Astrocyte of the cerebellum (primary cell): ENCODE measurements at regions not wholly inside any gene's neighbourhood (a gene's known extent, or its start where the extent isn't known, plus 50 kb on each side); places are given as distances from the start of the nearest gene placed in this dataset.

Source experiments
- DNase-seq: peaks from one replicate; pipeline ENCODE4 v3.0.0-alpha.2; 2011; ENCODE audit warnings: low read depth
- H3K4me3 ChIP-seq: 2 replicates; pipeline ENCODE4 v1.5.1; 2011; ENCODE audit warnings: mild to moderate bottlenecking, low read depth, low read length, moderate library complexity
- in situ Hi-C: cut with HindIII; loops from 2 replicates; pipeline ENCODE4 v1.10.0; 2017; ENCODE audit warnings: low sequenced_read_pairs
- TF ChIP-seq, protein P1 (sequence below): IDR thresholded peaks from 2 replicates; pipeline ENCODE4 v1.5.1; 2012; ENCODE audit warnings: low read length, low read depth, moderate library complexity, mild to moderate bottlenecking; ENCODE audit errors: missing control alignments

- no peak for DNase-seq
- TF ChIP-seq, protein P1, sequence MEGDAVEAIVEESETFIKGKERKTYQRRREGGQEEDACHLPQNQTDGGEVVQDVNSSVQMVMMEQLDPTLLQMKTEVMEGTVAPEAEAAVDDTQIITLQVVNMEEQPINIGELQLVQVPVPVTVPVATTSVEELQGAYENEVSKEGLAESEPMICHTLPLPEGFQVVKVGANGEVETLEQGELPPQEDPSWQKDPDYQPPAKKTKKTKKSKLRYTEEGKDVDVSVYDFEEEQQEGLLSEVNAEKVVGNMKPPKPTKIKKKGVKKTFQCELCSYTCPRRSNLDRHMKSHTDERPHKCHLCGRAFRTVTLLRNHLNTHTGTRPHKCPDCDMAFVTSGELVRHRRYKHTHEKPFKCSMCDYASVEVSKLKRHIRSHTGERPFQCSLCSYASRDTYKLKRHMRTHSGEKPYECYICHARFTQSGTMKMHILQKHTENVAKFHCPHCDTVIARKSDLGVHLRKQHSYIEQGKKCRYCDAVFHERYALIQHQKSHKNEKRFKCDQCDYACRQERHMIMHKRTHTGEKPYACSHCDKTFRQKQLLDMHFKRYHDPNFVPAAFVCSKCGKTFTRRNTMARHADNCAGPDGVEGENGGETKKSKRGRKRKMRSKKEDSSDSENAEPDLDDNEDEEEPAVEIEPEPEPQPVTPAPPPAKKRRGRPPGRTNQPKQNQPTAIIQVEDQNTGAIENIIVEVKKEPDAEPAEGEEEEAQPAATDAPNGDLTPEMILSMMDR, result no peak
- H3K4me3 ChIP-seq, result no peak overlapping the region
- in situ Hi-C loops, result no loop called here
These were observed 534.1 kb upstream of the AADAT start for GRCh38 chr4:170623899-170624298.

GRCh38 chr4:170610434-170610833, 520.7 kb upstream of the AADAT start:
- TF ChIP-seq, protein P1, result no peak
- no peak for DNase-seq
- in situ Hi-C loops, result no loop called here
- no peak overlapping the region for H3K4me3 ChIP-seq

DNA sequence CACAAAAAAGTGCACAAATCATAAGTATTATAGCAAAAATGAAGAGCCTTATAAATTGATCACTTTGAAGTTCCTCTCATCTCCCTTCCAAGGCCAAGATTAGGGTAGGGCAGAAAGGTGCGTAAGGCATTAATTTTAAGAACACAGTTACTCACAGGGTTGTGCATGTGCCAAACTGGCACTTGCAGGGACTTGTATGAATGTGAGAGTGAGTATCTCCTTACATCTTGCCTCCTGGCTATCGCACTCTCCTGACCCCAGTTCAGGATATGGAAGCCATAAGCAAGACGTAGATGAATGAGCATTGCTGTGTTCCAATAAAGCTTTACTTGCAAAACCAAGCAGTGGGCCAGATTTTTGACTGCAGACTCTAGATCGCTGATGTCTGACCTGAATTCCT, 510.1 kb upstream of the AADAT start:
- in situ Hi-C loops, result no loop called here
- TF ChIP-seq, protein P1, result no peak
- no peak for DNase-seq
- H3K4me3 ChIP-seq, result no peak overlapping the region

GRCh38 chr4:170591076-170591475, 501.3 kb upstream of the AADAT start:
- TF ChIP-seq, protein P1, result no peak
- H3K4me3 ChIP-seq, result no peak overlapping the region
- in situ Hi-C loops, result no loop called here
- no peak for DNase-seq

DNA sequence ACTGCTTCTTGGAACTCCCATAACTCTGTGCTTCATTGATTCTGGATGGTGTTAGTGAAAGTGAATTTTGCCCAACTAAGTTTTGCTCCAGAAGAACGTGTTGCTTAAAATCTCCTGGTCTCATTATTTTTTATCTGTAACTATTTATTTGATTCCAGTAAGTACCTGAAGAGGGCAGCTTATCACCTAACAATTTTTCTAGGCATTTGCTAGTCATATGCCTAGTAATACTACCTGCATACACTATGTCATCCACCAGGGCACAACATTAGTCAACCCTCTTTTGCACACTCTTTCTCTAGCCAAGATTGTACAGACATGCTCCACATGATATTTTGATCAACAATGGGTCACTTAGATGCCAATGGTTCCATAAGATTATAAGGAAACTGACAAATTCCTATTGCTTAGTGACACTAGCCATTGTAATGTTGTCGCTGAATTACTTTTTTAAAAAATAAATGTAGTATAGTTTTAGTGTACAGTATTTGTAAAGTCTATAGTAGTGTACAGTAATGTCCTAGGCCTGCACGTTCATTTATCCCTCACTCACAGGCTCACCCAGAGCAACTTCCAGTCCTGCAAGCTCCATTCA, 499.9 kb upstream of the AADAT start:
- DNase-seq, result no peak
- TF ChIP-seq, protein P1, result peak; percentile 46

DNA sequence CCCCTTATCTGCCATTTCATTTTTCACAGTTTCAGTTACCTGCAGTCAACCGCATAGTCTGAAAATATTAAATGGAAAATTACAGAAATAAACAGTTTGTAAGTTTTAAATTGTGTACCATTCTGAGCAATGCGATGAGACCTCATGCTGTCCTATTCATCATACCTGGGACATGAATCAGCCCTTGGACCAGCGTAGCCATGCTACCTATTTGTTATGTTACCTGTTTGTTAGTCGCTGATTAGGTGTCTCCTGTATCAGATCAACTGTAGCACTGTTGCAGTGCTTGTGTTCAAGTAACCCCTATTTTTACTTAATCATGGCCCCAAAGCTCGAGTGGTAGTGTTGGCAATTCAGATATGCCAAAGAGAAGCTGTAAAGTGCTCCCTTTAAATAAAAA, 492.2 kb upstream of the AADAT start:
- in situ Hi-C loops, result no loop called here
- TF ChIP-seq, protein P1, result no peak
- no peak for DNase-seq
- no peak overlapping the region for H3K4me3 ChIP-seq

More for the DNA sequence above, 499.9 kb upstream of the AADAT start:
- in situ Hi-C loops, result no loop called here
- no peak overlapping the region for H3K4me3 ChIP-seq

GRCh38 chr4:170581322-170581721, 491.6 kb upstream of the AADAT start:
- no peak for DNase-seq
- TF ChIP-seq, protein P1, result no peak
- in situ Hi-C loops, result no loop called here
- H3K4me3 ChIP-seq, result no peak overlapping the region
